ENCODE measurements at regions not wholly inside any gene's neighbourhood (a gene's known extent, or its start where the extent isn't known, plus 50 kb on each side); places are given as distances from the start of the nearest gene placed in this dataset.

DNA sequence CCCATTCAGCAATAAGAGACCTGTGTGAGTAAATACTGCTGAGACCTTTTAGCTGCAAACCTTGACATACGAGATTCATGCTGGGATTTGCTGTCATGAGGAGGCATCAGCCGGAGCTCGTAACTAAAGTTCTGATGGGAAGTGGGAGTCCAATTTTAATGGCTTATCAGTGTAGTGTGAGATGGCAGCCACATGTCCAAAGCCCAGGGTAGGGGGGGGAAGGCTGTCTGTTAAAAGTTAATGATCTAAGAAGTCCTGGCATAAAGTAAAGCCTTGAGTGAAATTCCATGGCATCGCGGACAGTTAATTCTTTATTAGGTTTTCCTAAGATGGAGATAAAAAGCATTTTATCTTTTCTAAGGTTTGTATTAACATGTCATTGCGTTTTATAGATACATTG, 240.0 kb downstream of the AACS start:
- Histone ChIP-seq H3K27ac (ENCODE audit: low read depth in 1 of 2, low read length in 1 of 2) (no peak overlapping the region), H3K4me3 (ENCODE audit: low read length in 2 of 2) (no peak overlapping the region), H3K9me3 (ENCODE audit: control insufficient read depth in 2 of 2, insufficient read depth in 1 of 2, low read length in 1 of 2) (no peaks in the 10 kb centered on the region), H3K27me3 (ENCODE audit: control insufficient read depth in 2 of 2, insufficient read depth in 1 of 2, low read length in 1 of 2) (no peaks in the 10 kb centered on the region), H3K36me3 (ENCODE audit: control insufficient read depth in 2 of 2, insufficient read depth in 2 of 2, low read length in 1 of 2) (no peaks in the 10 kb centered on the region), H3K4me1 (ENCODE audit: control insufficient read depth in 2 of 2, insufficient read depth in 2 of 2, low read length in 2 of 2) (no peaks in the 10 kb centered on the region)
- DNase-seq (ENCODE audit: low read depth in 6 of 9, low spot score in 9 of 9), result no peak
- WGBS, result 92% methylated on average over 6 of the region's 6 CpGs

DNA sequence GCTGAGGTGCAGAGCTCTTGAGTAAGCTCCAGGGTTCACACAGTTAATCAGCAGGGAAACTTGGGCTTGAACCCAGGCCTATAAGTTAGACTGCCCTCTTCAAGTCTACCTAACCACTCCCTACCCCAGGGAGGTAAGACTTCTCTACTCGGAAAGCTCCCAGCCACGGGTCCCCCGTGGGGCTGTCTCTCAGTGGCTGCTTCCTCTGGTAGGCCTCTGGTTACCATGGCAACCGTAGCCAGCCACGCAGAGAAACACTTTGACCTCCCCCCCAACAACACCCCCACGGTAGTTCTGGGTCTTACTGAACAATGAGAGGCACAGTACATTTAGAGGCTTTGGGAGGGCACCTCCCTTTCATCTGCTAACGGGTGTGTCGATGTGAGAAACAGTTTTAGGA, 245.2 kb downstream of the AACS start:
- no peaks in the 10 kb centered on the region for H3K9me3 ChIP-seq (ENCODE audit: control insufficient read depth in 2 of 2, insufficient read depth in 1 of 2, low read length in 1 of 2)
- WGBS, result 81% methylated on average over 8 of the region's 8 CpGs
- no peaks in the 10 kb centered on the region for H3K4me1 ChIP-seq (ENCODE audit: control insufficient read depth in 2 of 2, insufficient read depth in 2 of 2, low read length in 2 of 2)
- H3K4me3 ChIP-seq (ENCODE audit: low read length in 2 of 2), result no peak overlapping the region
- no peak overlapping the region for H3K27ac ChIP-seq (ENCODE audit: low read depth in 1 of 2, low read length in 1 of 2)
- no peak for DNase-seq (ENCODE audit: low read depth in 6 of 9, low spot score in 9 of 9)
- H3K36me3 ChIP-seq (ENCODE audit: control insufficient read depth in 2 of 2, insufficient read depth in 2 of 2, low read length in 1 of 2), result no peaks in the 10 kb centered on the region
- no peaks in the 10 kb centered on the region for H3K27me3 ChIP-seq (ENCODE audit: control insufficient read depth in 2 of 2, insufficient read depth in 1 of 2, low read length in 1 of 2)

DNA sequence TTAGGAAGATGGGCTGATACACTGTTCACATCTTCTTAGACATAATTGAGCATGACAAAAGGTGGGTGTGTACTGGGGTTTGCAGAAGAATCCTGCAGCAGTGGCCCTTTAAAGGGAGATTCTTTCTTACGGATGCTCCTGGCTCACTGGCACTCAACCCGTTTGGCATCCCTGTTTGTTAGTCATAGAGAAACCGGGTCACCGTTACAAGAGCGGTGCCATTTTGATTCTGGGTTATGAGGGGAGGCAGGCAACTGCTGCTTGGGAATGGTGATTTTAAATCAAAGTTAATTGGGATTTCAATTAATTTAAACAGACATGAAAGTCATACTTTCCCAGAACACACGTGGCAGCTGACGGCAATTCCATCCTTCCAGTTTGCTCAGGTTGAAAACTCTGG, 245.8 kb downstream of the AACS start:
- no peak overlapping the region for H3K27ac ChIP-seq (ENCODE audit: low read depth in 1 of 2, low read length in 1 of 2)
- no peaks in the 10 kb centered on the region for H3K36me3 ChIP-seq (ENCODE audit: control insufficient read depth in 2 of 2, insufficient read depth in 2 of 2, low read length in 1 of 2)
- DNase-seq (ENCODE audit: low read depth in 6 of 9, low spot score in 9 of 9), result no peak
- H3K4me1 ChIP-seq (ENCODE audit: control insufficient read depth in 2 of 2, insufficient read depth in 2 of 2, low read length in 2 of 2), result no peaks in the 10 kb centered on the region
- WGBS, result 93% methylated on average over 7 of the region's 7 CpGs
- no peak overlapping the region for H3K4me3 ChIP-seq (ENCODE audit: low read length in 2 of 2)
- H3K27me3 ChIP-seq (ENCODE audit: control insufficient read depth in 2 of 2, insufficient read depth in 1 of 2, low read length in 1 of 2), result no peaks in the 10 kb centered on the region
- H3K9me3 ChIP-seq (ENCODE audit: control insufficient read depth in 2 of 2, insufficient read depth in 1 of 2, low read length in 1 of 2), result no peaks in the 10 kb centered on the region

DNA sequence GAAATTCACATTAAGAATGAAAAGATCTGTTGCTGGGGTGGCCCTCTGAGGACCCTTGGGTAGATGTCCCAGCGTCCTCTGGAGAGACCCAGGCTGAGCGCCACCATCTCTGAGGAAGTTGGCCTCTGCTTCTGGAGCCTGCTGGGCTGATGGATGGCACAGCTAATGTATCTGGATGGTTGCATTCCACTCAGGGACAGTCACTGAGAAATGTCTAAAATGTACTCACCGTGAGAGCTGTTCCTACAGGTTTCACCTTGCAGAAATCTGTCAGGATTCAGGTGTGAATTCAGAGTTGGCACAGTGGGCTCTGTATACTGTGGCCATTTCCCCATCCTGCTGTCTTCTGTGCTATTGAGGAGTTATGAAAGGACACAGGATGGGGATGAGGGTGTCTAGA, 247.2 kb downstream of the AACS start:
- 95% methylated on average over 3 of the region's 3 CpGs for WGBS
- H3K4me1 ChIP-seq (ENCODE audit: control insufficient read depth in 2 of 2, insufficient read depth in 2 of 2, low read length in 2 of 2), result no peaks in the 10 kb centered on the region
- no peaks in the 10 kb centered on the region for H3K36me3 ChIP-seq (ENCODE audit: control insufficient read depth in 2 of 2, insufficient read depth in 2 of 2, low read length in 1 of 2)
- H3K27ac ChIP-seq (ENCODE audit: low read depth in 1 of 2, low read length in 1 of 2), result no peak overlapping the region
- no peak overlapping the region for H3K4me3 ChIP-seq (ENCODE audit: low read length in 2 of 2)
- no peaks in the 10 kb centered on the region for H3K27me3 ChIP-seq (ENCODE audit: control insufficient read depth in 2 of 2, insufficient read depth in 1 of 2, low read length in 1 of 2)
- DNase-seq (ENCODE audit: low read depth in 6 of 9, low spot score in 9 of 9), result no peak
- H3K9me3 ChIP-seq (ENCODE audit: control insufficient read depth in 2 of 2, insufficient read depth in 1 of 2, low read length in 1 of 2), result no peaks in the 10 kb centered on the region

DNA sequence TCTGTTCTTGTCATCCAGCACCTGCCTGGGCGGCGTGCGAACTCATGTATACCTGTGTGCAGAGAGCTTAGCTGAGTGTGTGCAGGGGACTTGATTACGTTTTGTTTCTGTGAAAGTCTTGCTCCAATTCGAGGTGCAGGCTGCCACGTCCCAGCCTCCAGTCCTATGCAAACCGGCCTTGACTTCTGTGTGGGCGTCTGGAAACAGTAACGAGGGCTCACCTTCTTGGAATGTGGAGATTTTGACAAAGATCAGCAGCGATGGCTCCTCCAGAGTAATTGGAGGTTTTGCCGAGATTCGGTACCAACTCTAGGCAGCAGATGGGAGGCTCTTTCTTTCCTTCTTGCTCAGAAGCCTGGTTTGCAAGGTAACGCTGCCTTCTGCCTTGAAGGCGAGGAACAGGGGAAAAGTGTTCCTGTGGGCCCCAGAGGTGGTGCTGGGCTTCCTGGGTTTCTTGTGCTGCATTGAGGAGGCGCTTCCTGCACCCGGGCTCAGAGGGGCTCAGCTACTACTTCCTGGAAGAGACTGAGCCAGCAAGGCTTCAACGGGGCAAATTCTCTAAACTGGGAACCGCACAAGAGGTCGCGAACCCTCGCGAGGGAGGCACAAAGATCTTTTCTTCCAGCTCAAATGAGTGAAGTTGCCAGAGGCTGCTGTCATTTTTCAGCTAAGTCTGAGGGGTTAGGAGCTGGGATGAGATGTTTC, 249.0 kb downstream of the AACS start:
- WGBS, result 40% methylated on average over 22 of the region's 22 CpGs
- no peak for DNase-seq (ENCODE audit: low read depth in 6 of 9, low spot score in 9 of 9)
- Histone ChIP-seq H3K4me1 (ENCODE audit: control insufficient read depth in 2 of 2, insufficient read depth in 2 of 2, low read length in 2 of 2) (no peaks in the 10 kb centered on the region), H3K4me3 (ENCODE audit: low read length in 2 of 2) (no peak overlapping the region), H3K27me3 (ENCODE audit: control insufficient read depth in 2 of 2, insufficient read depth in 1 of 2, low read length in 1 of 2) (no peaks in the 10 kb centered on the region), H3K9me3 (ENCODE audit: control insufficient read depth in 2 of 2, insufficient read depth in 1 of 2, low read length in 1 of 2) (no peaks in the 10 kb centered on the region), H3K36me3 (ENCODE audit: control insufficient read depth in 2 of 2, insufficient read depth in 2 of 2, low read length in 1 of 2) (no peaks in the 10 kb centered on the region), H3K27ac (ENCODE audit: low read depth in 1 of 2, low read length in 1 of 2) (no peak overlapping the region)

DNA sequence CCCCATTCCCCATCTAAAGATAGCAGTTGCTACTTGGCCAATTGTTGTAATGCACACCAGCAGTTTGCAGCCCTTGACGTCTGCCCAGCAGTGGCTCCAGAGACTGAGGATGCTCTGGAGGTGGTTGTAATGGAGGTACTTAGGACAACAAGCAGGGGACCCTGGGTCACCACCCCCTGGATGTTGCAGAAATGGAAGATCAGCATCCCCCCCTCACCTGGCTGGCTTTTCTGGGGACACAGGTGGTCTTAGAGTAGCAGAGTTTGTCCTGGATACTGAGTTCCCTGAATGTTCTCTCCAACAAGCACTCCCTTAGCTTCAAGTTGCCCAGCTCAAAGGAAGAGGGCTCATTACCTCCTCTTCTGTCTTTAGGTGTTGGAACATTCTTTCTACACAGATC, 250.5 kb downstream of the AACS start:
- Histone ChIP-seq H3K27me3 (ENCODE audit: control insufficient read depth in 2 of 2, insufficient read depth in 1 of 2, low read length in 1 of 2) (no peaks in the 10 kb centered on the region), H3K9me3 (ENCODE audit: control insufficient read depth in 2 of 2, insufficient read depth in 1 of 2, low read length in 1 of 2) (no peaks in the 10 kb centered on the region), H3K4me1 (ENCODE audit: control insufficient read depth in 2 of 2, insufficient read depth in 2 of 2, low read length in 2 of 2) (no peaks in the 10 kb centered on the region), H3K27ac (ENCODE audit: low read depth in 1 of 2, low read length in 1 of 2) (no peak overlapping the region), H3K4me3 (ENCODE audit: low read length in 2 of 2) (no peak overlapping the region), H3K36me3 (ENCODE audit: control insufficient read depth in 2 of 2, insufficient read depth in 2 of 2, low read length in 1 of 2) (no peaks in the 10 kb centered on the region)
- no peak for DNase-seq (ENCODE audit: low read depth in 6 of 9, low spot score in 9 of 9)
- WGBS, result 91% methylated on average over 1 of the region's 1 CpG

DNA sequence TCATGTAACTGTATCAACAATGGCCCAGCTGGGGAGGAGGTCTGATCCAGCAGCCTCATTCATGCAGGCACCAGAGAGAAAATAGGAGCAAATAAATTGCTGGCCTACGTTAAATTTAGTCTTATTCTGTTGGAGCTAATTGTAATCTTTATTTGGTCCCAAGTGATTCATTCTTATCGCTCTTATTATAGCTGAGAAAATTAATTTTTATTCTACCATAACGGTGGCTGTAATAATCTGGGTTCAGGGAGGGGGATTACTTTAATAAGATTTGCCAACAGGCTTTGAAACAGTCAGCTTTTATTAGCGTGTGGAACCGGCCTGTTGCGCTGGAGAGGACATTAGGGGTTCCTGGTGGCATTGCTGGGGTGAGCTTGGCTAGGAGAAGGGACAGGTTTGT, 254.9 kb downstream of the AACS start:
- Histone ChIP-seq H3K27ac (ENCODE audit: low read depth in 1 of 2, low read length in 1 of 2) (no peak overlapping the region), H3K36me3 (ENCODE audit: control insufficient read depth in 2 of 2, insufficient read depth in 2 of 2, low read length in 1 of 2) (no peaks in the 10 kb centered on the region), H3K4me3 (ENCODE audit: low read length in 2 of 2) (no peak overlapping the region), H3K27me3 (ENCODE audit: control insufficient read depth in 2 of 2, insufficient read depth in 1 of 2, low read length in 1 of 2) (no peaks in the 10 kb centered on the region), H3K4me1 (ENCODE audit: control insufficient read depth in 2 of 2, insufficient read depth in 2 of 2, low read length in 2 of 2) (no peaks in the 10 kb centered on the region), H3K9me3 (ENCODE audit: control insufficient read depth in 2 of 2, insufficient read depth in 1 of 2, low read length in 1 of 2) (no peaks in the 10 kb centered on the region)
- WGBS, result 93% methylated on average over 6 of the region's 6 CpGs
- DNase-seq (ENCODE audit: low read depth in 6 of 9, low spot score in 9 of 9), result no peak

DNA sequence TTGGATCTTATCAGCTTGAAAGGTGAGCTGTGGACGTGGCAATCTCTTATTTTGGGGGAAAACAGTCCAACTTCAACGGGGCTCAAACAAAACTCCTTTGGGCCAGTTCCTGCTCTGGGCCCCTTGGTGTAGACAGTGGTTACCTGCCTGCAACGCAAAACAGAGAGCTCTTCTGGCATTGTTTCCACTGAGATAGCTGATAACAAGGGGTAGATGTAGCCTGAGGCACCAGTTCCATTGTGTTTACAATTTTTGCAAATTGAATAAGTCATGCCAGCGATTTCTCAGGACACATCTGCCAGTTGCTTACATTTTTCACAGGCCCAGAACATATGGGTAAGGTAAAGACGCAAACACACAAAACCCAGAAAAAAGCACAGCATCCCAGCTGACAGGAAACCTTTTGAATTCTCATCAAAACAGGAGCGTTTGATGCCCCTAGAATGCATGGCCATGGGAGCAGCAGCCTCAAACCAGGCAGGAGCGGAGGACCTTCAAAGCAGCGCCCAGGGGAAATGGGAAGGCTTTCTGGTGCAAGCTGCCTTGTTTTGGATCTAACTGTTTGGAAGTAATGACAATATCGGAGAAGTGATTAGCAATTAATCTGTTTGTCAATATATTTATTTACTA, 259.7 kb downstream of the AACS start:
- Histone ChIP-seq H3K4me1 (ENCODE audit: control insufficient read depth in 2 of 2, insufficient read depth in 2 of 2, low read length in 2 of 2) (no peaks in the 10 kb centered on the region), H3K27me3 (ENCODE audit: control insufficient read depth in 2 of 2, insufficient read depth in 1 of 2, low read length in 1 of 2) (peaks cover 0 to 3% of the 10 kb centered on the region in 2 donors), H3K9me3 (ENCODE audit: control insufficient read depth in 2 of 2, insufficient read depth in 1 of 2, low read length in 1 of 2) (no peaks in the 10 kb centered on the region), H3K36me3 (ENCODE audit: control insufficient read depth in 2 of 2, insufficient read depth in 2 of 2, low read length in 1 of 2) (no peaks in the 10 kb centered on the region), H3K27ac (ENCODE audit: low read depth in 1 of 2, low read length in 1 of 2) (no peak overlapping the region), H3K4me3 (ENCODE audit: low read length in 2 of 2) (no peak overlapping the region)
- WGBS, result 76% methylated on average over 9 of the region's 9 CpGs
- DNase-seq (ENCODE audit: low read depth in 6 of 9, low spot score in 9 of 9), result no peak

DNA sequence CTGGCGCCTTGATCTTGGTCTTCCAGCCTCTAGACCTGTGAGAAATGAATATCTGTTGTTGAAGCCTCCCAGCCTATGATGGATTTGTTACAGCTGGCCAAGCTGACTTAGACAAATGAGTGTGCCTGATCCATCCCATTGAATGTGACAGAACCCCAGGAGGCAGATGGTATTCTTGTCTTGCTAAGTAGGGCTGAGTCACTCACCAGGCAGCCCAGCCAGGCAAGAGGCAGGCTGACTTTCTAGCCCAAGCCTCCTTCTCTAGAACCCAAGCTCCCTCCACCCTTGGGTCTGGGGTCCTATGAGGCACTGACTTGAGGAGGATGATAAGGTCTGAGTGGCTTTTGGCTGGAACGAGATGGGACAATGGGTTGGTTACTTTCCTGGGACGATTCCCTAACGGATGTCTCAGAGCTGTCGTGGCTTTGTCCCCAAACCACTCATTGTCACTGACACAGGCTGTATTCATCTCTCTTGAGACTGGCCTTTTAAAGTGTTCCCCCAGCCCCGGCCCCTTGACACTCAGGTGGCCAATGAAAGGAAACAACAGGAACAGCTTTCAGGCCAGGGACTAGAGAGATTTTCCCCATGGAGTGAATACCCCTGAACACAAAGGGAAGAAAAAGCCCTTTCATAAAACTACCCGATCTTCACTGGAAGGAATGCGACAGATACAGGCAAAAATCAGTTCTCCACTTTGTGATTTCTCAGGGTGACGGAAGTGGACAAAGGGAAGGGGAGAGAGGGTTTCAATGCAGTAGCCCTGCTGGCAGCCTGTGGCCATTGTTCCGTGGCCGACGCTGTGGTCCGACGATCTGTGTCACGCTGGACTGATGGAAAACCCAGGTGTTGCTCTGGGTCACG, 264.2 kb downstream of the AACS start:
- Histone ChIP-seq H3K4me1 (ENCODE audit: control insufficient read depth in 2 of 2, insufficient read depth in 2 of 2, low read length in 2 of 2) (no peaks in the 10 kb centered on the region), H3K27me3 (ENCODE audit: control insufficient read depth in 2 of 2, insufficient read depth in 1 of 2, low read length in 1 of 2) (peaks cover 5 to 13% of the 10 kb centered on the region in 2 donors), H3K4me3 (ENCODE audit: low read length in 2 of 2) (no peak overlapping the region), H3K27ac (ENCODE audit: low read depth in 1 of 2, low read length in 1 of 2) (no peak overlapping the region), H3K9me3 (ENCODE audit: control insufficient read depth in 2 of 2, insufficient read depth in 1 of 2, low read length in 1 of 2) (no peaks in the 10 kb centered on the region), H3K36me3 (ENCODE audit: control insufficient read depth in 2 of 2, insufficient read depth in 2 of 2, low read length in 1 of 2) (no peaks in the 10 kb centered on the region)
- DNase-seq (ENCODE audit: low read depth in 6 of 9, low spot score in 9 of 9), result no peak
- WGBS, result 84% methylated on average over 16 of the region's 16 CpGs
